Keratinocyte (primary cell): ENCODE measurements at regions not wholly inside any gene's neighbourhood (a gene's known extent, or its start where the extent isn't known, plus 50 kb on each side); places are given as distances from the start of the nearest gene placed in this dataset.

Experiments used
- DNase-seq: peaks from one replicate; pipeline ENCODE4 v3.0.0-alpha.2; 2011; ENCODE audit warnings: low read depth, missing footprints, low spot score
- FAIRE-seq: peaks from 2 replicates; lab custom pipeline; 2011; peaks lifted over from hg19 to GRCh38; lab: Jason Lieb, UNC
- H2AFZ ChIP-seq: 2 replicates; pipeline ENCODE4 v1.6.0; 2012; ENCODE audit warnings: low read length, control low read depth, inconsistent platforms; ENCODE audit not compliant: control insufficient read depth
- H3K27ac ChIP-seq: 2 replicates; pipeline ENCODE4 v1.5.1; 2011; ENCODE audit warnings: low read length; ENCODE audit not compliant: control insufficient read depth, insufficient read depth
- H3K27me3 ChIP-seq: 3 replicates; pipeline ENCODE4 v1.6.0; 2011; ENCODE audit warnings: low read length; ENCODE audit not compliant: control insufficient read depth, insufficient read depth; ENCODE audit errors: extremely low read depth
- H3K36me3 ChIP-seq, 2 experiments: 2 replicates in 1 of 2; 3 replicates in 1 of 2; pipeline ENCODE4 v1.5.1; 2011; ENCODE audit warnings: low read length in 2 of 2, mild to moderate bottlenecking in 1 of 2; ENCODE audit not compliant: control insufficient read depth in 2 of 2, insufficient read depth in 2 of 2; ENCODE audit errors: extremely low read depth in 1 of 2
- H3K4me1 ChIP-seq: 3 replicates; pipeline ENCODE4 v1.5.1; 2011; ENCODE audit warnings: low read length; ENCODE audit not compliant: control insufficient read depth, insufficient read depth; ENCODE audit errors: extremely low read depth
- H3K4me2 ChIP-seq: 3 replicates; pipeline ENCODE4 v1.6.0; 2011; ENCODE audit warnings: low read depth, low read length; ENCODE audit not compliant: control insufficient read depth, insufficient read depth; ENCODE audit errors: extremely low read depth
- H3K4me3 ChIP-seq, 3 experiments: fragments of 200-600 bp in 1 of 3; sonication (generic) in 1 of 3; 2 replicates in 2 of 3; 3 replicates in 1 of 3; pipeline ENCODE4 v1.5.1; 2011 to 2016; ENCODE audit warnings: low read length in 3 of 3, mild to moderate bottlenecking in 3 of 3, control low read depth in 2 of 3, inconsistent platforms in 1 of 3, low read depth in 1 of 3, mixed read lengths in 1 of 3, mixed run types in 1 of 3, moderate library complexity in 1 of 3; ENCODE audit not compliant: control insufficient read depth in 2 of 3, insufficient read depth in 2 of 3; ENCODE audit errors: extremely low read depth in 1 of 3
- H3K79me2 ChIP-seq: 2 replicates; pipeline ENCODE4 v1.6.0; 2012; ENCODE audit warnings: low read length; ENCODE audit not compliant: control insufficient read depth, insufficient read depth
- H3K9ac ChIP-seq: 3 replicates; pipeline ENCODE4 v1.6.0; 2011; ENCODE audit warnings: low read length; ENCODE audit not compliant: control insufficient read depth, insufficient read depth; ENCODE audit errors: extremely low read depth
- H3K9me1 ChIP-seq: 3 replicates; pipeline ENCODE4 v1.6.0; 2011; ENCODE audit warnings: low read length; ENCODE audit not compliant: control insufficient read depth, insufficient read depth; ENCODE audit errors: extremely low read depth
- H3K9me3 ChIP-seq: 2 replicates; pipeline ENCODE4 v1.5.1; 2012; ENCODE audit warnings: low read depth, low read length; ENCODE audit not compliant: control insufficient read depth
- H4K20me1 ChIP-seq: 3 replicates; pipeline ENCODE4 v1.6.0; 2011; ENCODE audit warnings: low read length; ENCODE audit not compliant: control insufficient read depth, insufficient read depth; ENCODE audit errors: extremely low read depth
- CTCF ChIP-seq, 3 experiments: IDR thresholded peaks in 1 of 3; conservative IDR thresholded peaks in 1 of 3; optimal IDR thresholded peaks in 1 of 3; 2 replicates in 2 of 3; 3 replicates in 1 of 3; pipeline versions ENCODE3 to v1.5.1; 2011; ENCODE audit warnings: low read length in 3 of 3, mild to moderate bottlenecking in 3 of 3, moderate library complexity in 2 of 3, control low read depth in 1 of 3, inconsistent platforms in 1 of 3; ENCODE audit not compliant: insufficient read depth in 2 of 3; ENCODE audit errors: extremely low read depth in 1 of 3
- EZH2 ChIP-seq: IDR thresholded peaks from one replicate; pipeline ENCODE4 v1.6.1; 2012; ENCODE audit warnings: inconsistent platforms, mild to moderate bottlenecking, low read length, moderate library complexity
- dilution Hi-C: fragments of 300-500 bp; cut with MboI; formaldehyde crosslinking; loops from one replicate; pipeline ENCODE4 v1.7.0; 2020; ENCODE audit warnings: low sequenced_read_pairs; ENCODE audit not compliant: extremely low pct_ligation_motif_present

DNA sequence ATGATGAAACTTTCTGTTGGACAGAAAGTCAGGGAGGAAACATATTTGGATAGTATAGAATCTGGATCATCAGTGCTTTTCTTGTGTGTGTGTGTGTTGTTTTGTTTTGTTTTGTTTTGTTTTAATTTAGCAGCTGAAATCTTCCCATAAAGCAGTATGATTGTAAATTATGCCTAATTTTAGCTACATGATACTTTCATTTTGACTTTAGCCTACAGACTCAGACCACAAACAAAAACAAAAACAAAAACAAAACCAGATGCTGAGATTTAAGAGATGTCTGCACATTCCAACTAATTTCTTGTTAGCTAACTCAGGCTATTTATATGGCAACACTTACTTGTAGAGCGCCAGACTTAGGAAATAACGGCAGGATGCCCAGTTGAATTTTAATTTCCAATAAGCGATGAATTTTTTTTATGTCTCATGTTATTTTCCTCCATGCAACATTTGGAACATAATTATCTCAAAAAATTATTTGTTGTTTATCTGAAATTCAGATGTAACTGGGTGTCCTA, 119.5 kb upstream of the TRPC7 start:
- H3K4me1 ChIP-seq: no peaks in the 10 kb centered on the region
- H3K9me1 ChIP-seq: no peaks in the 10 kb centered on the region
- dilution Hi-C loops: no loop called here
- no peaks in the 10 kb centered on the region for H4K20me1 ChIP-seq
- no peak overlapping the region for H2AFZ ChIP-seq
- H3K27ac ChIP-seq: no peak overlapping the region
- TF ChIP-seq CTCF (optimal IDR thresholded peaks at IDR 0.05 in 1 of 3, IDR thresholded peaks at IDR 0.05 in 1 of 3, conservative IDR thresholded peaks at IDR 0.05 in 1 of 3; ENCODE audit: extremely low read depth in 1 of 3, insufficient read depth in 2 of 3, low read length in 3 of 3) (no peak), EZH2 (no peak)
- FAIRE-seq (no peak), DNase-seq (no peak)
- no peaks in the 10 kb centered on the region for H3K27me3 ChIP-seq
- no peak overlapping the region for H3K9ac ChIP-seq
- H3K4me3 ChIP-seq: no peak overlapping the region
- no peaks in the 10 kb centered on the region for H3K79me2 ChIP-seq
- no peak overlapping the region for H3K4me2 ChIP-seq
- no peaks in the 10 kb centered on the region for H3K9me3 ChIP-seq
- H3K36me3 ChIP-seq: no peaks in the 10 kb centered on the region

- no peak for FAIRE-seq
- dilution Hi-C loops: no loop called here
- H3K4me3 ChIP-seq: no peak overlapping the region
- no peaks in the 10 kb centered on the region for H3K79me2 ChIP-seq
- H3K27me3 ChIP-seq: no peaks in the 10 kb centered on the region
- no peaks in the 10 kb centered on the region for H3K9me1 ChIP-seq
- H3K9ac ChIP-seq: no peak overlapping the region
- TF ChIP-seq EZH2: no peak
- TF ChIP-seq CTCF (optimal IDR thresholded peaks at IDR 0.05 in 1 of 3, IDR thresholded peaks at IDR 0.05 in 1 of 3, conservative IDR thresholded peaks at IDR 0.05 in 1 of 3; ENCODE audit: extremely low read depth in 1 of 3, insufficient read depth in 2 of 3, low read length in 3 of 3): no peak
- no peaks in the 10 kb centered on the region for H3K4me1 ChIP-seq
- DNase-seq: no peak
- H3K4me2 ChIP-seq: no peak overlapping the region
- H3K9me3 ChIP-seq: no peaks in the 10 kb centered on the region
- no peak overlapping the region for H2AFZ ChIP-seq
- no peaks in the 10 kb centered on the region for H4K20me1 ChIP-seq
- no peak overlapping the region for H3K27ac ChIP-seq
- no peaks in the 10 kb centered on the region for H3K36me3 ChIP-seq
These were observed 116.9 kb upstream of the TRPC7 start for GRCh38 chr5:136482206-136482605.
